UCSD-AML1 (cell line): ENCODE measurements at regions not wholly inside any gene's neighbourhood (a gene's known extent, or its start where the extent isn't known, plus 50 kb on each side); places are given as distances from the start of the nearest gene placed in this dataset.

Experiments
- DNase-seq: peaks from one replicate; lab custom pipeline; 2025; ENCODE audit not compliant: unreplicated experiment; lab: John Stamatoyannopoulos, UW

DNA sequence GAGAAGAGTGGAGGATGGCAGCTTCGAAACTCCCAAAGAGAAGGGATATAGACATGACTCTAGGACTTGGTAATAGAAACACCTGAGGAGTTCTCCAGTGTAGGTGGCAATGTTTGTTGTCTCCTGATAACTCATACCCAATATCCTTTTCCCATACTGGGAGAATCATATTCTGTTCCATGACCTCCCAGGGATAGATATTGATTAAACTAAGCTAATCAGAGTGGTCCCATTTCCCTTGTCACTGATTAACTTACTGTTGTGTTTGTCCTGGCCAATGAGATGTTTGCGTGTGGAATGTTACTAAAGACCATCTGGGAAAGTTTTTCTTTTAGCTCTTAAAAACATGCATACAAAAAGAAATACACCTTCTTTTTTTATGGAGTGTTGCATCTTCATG lies 85.6 kb downstream of the RPL22L1 start:
- no peak for DNase-seq

- no peak for DNase-seq
These were observed 89.0 kb downstream of the RPL22L1 start for GRCh38 chr3:170780955-170781354.

DNA sequence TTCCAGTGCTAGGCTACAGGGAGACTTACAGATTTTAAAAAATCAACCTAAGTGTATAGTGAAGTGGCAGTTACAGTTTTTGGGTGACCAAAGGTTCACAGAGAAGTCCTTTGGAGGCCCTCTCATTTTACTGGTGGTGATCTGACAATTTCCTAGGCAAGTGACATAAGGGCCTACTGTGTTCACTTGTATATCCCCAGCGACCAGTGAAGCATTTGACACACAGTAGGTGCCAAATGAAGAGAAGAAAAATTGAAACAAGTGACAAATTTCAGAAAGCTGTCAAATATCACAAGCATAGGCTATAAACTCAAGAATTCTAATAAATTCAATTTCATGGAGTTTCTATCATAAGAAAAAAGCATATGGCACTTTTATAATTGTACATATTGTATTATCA lies 89.5 kb downstream of the RPL22L1 start:
- DNase-seq = no peak

GRCh38 chr3:170778240-170779217 lies 91.5 kb downstream of the RPL22L1 start:
- no peak for DNase-seq

GRCh38 chr3:170777564-170777926 lies 92.5 kb downstream of the RPL22L1 start:
- no peak for DNase-seq

DNA sequence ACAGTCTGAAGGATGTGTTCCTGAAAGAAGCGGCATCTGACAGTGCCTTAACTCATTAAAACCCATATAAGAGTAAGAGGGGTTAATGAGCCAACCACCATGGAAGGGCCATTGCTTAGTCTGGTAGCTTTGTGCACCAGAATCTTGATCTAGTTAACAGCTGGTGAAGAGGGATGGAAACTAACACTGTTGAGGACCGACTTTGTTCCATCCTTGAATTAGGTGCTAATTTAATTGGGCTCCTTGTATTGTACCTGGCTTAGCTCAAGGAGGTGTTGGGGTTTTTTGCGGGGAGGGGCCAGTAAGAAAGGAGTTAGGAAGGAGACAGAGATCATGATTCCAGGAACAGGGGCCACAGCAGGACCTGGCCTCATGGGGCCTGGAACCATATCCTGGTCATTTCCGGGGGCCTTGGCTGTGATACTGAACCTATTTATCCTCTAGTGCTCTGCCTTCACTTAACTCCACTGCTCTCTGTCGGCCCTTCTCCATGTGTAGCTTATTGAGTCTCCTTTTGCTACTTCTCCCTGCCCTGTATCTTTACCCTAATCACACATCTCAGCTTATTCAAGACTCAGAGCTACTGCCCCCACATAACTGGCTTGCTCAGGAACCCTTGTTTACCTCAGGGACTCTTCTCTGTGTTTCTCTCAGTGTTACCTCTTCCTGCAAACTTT lies 93.0 kb downstream of the RPL22L1 start:
- no peak for DNase-seq

DNA sequence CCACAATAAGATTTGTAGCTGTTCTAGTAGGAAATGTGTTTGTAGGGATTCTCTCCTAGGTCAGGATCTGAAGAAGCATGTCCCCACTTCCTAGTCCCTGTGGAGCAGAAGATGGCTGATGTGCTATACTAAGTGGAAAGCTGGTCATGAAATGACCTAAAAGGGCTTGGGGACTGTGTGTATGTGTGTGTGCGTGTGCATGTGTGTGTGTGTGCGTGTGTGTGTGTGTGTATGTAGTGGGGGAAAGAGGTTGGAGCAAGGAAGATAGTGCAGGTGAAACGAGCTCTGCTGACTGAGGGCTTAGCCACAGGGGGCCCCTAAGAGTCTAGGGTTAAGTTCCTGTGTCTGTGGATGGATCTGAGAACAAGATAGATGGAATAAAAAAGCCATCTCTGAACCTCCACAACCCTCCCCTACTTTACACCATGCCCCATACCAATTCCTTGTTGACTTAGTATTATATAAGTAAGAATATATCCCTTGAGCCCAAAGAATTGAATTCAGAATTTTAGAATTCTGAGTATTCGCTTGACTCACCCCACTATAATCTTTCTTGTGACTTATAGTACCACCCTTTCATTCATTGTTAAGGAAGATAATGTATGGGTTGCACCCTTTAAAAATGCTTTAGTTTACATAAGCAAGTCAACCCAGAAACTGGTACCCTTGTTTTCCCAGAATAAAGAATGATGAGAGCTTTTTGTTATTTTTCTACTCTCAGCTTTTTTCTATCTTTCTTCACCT lies 96.1 kb downstream of the RPL22L1 start:
- no peak for DNase-seq

- no peak for DNase-seq
These were observed 97.8 kb downstream of the RPL22L1 start for GRCh38 chr3:170772175-170772574.

DNA sequence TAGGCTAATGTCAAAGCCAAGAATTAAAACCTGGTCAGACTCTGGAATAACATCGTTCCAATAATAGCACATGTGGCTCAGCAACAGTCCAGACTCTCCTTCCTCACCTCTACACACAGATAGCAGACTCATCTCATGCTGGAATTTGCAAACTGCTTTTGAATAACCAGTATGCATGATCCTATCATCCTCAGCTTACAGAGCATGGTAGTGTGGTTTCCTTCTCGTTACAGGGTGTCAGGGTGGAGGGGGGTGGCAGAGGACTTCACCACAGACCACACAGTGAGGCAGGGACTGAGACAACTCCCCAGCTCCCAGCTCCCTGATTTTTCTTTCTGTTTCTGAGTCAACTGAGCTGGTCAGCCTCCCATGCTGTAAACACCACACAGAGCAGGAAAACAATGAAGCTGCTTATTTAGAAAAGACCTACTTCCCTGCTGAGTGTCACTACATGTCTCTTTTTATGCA lies 101.6 kb downstream of the RPL22L1 start:
- DNase-seq = no peak

- DNase-seq = no peak
These were observed 102.4 kb downstream of the RPL22L1 start for GRCh38 chr3:170767576-170767941.

DNA sequence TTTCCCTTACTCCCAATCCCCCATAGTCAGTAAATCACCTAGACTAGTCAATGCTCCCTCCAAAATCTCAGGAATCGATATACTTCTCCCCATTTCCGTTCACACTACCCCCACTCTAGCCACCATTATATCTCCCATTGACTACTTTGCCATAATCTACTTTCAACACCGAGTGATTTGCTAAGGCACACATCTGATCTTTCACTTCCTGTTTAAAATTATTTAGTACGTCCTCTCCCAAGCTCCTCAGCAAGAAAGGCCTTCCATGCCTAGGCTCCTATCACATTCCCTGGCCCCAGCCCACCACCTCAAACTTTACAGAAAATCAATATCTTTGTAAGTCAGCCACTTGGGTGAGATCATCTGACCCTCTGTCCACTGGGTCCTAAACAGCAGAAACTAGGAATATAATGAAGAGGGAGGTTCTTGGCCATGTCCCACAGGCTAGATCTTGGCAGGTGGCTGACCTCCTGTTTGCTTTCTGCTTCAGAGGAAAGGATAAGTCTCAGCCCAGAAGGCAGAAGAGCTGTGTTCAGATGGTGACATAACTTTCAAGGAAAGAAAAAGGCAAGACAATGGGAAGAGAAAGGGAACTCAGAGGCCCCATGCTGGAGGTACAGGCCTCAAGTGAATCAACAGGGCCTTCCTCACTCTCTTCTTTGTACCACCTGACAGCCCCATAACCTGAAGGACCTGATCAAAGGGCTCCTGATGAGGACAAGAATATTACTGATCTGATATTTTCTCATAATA lies 103.0 kb downstream of the RPL22L1 start:
- no peak for DNase-seq

- DNase-seq = no peak
These were observed 103.7 kb downstream of the RPL22L1 start for GRCh38 chr3:170766253-170766652.

GRCh38 chr3:170765419-170766078 lies 104.4 kb downstream of the RPL22L1 start:
- no peak for DNase-seq

DNA sequence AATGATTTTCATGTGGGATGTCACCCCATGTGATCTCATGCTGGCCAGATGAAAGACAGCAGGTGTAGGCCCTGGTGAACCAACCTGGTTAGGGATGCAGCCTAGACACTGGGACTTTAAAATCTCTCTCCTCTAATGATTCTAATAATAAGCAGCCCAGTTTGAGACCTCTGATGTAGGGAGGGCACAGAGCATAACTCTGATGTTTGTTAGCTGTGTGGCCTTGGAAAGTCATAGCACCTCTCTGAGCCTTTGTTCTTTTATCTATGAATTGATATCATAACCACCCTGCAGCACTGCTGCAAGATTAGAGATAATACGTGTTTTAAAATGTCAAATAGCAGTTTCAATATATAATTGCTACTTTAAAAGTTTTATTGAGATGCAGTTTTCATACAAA lies 106.0 kb downstream of the RPL22L1 start:
- DNase-seq = no peak

GRCh38 chr3:170762064-170762463 lies 107.9 kb downstream of the RPL22L1 start:
- DNase-seq = no peak

- DNase-seq = no peak
These were observed 108.9 kb downstream of the RPL22L1 start for GRCh38 chr3:170761103-170761502.

DNA sequence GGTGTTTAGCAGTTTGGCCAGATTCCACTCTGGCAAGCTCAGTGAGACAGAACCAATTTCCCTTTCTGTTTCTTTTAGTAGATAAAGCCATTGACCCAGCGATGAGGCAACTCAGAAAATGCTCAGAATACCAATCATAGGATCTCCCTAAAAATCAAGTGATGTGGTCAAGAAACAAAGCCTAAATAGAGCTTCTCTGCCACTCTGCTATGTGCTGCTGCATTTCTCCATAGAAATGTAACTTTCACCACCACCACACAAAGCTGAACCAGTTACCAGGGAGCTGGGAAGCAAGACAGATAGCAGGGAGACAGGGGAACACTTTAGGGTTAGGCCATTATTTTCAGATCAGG lies 109.8 kb downstream of the RPL22L1 start:
- no peak for DNase-seq

DNA sequence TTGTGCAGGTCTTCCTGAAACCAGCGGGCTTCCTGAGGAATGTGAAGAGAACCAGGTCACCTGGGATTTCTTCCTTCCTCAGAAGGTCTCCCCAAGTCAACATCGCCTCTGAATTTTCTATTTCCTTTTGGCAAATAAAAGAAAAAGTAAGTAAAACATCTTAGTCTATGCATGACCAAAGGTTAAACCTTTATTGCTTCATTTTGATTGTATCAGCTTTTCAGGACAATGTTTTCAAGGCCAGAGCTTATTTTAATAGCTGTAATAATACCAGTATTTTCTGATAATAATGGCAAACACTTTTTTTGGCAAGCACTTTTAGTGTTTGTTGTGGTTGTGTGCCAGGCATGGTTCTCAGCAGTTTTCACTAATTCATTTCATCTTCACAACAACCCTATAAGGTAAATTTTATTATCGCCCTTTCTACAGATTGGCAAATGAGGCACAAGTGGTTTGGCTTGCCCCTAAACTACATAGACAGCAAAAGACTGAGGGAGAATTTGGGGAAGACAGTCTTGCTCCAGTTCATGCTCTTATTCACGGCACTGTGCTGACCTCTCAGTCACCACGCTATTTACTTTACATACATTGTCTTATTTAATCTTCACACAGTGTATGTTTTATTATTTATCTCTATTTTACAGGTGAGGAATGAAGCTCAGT lies 110.4 kb downstream of the RPL22L1 start:
- no peak for DNase-seq

DNA sequence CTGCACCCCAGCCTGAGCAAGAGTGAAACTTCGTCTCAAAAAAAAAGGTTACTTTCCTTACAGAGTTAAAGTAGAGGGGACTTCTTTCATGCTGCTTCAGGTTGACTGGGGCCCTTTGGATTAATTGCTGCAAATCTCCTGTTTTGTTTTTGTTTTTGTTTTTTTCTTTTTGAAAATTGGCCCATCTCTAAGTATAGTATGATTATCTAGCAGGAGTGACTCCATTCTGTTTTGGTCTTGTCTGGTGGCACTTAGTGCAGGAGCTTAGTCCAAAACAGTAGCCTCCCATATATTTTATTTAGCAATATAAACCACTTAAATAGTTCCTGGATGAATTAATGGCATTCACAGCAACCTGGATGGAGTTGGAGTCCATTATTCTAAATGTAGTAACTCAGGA lies 113.0 kb downstream of the RPL22L1 start:
- no peak for DNase-seq

DNA sequence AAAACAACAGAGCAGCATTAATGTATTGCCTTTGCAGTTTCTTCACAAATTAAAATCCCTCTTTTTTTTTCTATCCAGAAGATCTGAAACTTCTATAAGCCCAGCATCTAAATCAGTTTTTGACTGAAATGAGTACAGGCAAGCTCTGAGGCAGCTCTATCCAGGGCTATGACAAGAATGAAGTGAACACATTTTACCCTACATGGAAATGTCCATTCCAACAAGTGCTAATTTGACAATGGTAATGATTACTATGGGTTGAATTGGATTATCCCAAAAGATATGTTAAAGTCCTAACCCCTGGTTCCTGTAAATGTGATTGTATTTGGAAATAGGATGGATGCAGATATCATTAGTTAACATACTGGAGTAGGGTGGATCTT lies 115.7 kb downstream of the RPL22L1 start:
- no peak for DNase-seq
